NOMO-1 treated with dmso at 0.1 percent for 144 hours (cell line): ENCODE measurements at regions not wholly inside any gene's neighbourhood (a gene's known extent, or its start where the extent isn't known, plus 50 kb on each side); places are given as distances from the start of the nearest gene placed in this dataset.
A peak's percentile ranks its signal among the peaks of the same experiment; 100 is the strongest.

Experiments
- DNase-seq: peaks from one replicate; lab custom pipeline; 2025; ENCODE audit not compliant: unreplicated experiment; lab: John Stamatoyannopoulos, UW

DNA sequence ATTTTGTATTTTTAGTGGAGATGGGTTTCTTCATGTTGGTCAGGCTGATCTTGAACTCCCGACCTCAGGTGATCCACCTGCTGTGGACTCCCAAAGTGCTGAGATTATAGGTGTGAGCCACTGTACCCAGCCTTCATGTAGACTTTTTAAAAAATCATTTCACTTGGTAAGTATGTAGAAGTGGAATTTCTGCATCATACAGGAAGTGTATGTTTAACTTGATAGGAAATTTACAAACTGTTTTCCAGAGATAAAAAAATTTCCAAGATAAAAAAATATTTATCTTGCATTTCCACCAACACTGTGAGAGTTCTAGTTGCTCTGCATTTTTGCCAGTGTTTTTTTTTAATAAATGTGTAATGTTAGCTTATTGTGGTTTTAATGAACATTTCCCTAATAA, 155.8 kb downstream of the ZNF608 start:
- DNase-seq, result no peak

DNA sequence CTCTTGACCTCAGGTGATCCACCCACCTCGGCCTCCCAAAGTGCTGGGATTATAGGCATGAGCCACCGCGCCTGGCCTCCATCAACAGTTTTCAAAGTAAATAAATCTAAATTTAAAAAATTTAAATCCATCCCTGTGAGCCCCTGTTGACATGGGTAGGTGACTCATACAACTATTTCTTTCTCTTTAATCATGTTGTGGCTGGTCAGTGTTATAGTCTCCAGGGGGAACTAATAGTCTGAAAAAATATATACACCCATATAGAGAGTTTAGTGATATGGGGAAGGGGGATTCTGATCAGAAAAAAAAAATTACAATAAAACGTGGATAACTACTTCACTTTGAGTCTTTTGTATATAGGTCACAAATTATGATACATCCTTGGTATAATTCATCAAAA, 159.2 kb downstream of the ZNF608 start:
- no peak for DNase-seq

DNA sequence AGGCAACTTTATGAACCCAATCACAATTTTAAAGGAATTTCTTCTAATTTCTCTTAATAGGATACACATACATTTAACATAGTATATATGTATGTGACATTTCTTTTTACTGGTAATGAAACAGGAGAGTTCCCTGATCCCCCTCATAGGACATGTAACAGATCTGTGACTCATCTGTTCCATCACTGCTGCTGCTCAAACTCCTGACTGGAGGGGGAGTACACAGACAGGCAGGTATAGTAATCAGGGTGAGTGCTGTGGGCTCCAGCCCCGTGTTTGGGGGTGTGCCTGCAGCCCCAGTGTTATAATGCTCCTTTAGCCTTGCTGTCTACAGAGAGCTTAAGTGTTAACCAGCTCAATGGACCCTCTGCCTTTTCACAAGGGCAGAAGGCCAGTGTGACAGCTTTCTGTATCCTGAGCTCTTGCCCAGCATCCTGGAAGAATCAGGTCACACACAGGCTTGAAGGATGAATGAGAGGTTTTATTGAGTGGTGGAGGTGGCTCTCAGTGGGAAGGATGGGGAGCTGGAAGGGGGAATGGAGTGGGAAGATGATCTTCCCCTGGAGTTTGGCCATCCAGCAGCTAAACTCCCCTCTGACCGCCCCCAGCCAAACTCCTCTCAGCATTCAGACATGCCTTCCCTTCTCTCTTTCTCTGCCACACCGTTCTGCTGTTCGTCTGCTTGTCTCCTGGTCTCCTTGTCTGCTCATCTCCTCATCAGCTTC, 161.3 kb downstream of the ZNF608 start:
- no peak for DNase-seq

DNA sequence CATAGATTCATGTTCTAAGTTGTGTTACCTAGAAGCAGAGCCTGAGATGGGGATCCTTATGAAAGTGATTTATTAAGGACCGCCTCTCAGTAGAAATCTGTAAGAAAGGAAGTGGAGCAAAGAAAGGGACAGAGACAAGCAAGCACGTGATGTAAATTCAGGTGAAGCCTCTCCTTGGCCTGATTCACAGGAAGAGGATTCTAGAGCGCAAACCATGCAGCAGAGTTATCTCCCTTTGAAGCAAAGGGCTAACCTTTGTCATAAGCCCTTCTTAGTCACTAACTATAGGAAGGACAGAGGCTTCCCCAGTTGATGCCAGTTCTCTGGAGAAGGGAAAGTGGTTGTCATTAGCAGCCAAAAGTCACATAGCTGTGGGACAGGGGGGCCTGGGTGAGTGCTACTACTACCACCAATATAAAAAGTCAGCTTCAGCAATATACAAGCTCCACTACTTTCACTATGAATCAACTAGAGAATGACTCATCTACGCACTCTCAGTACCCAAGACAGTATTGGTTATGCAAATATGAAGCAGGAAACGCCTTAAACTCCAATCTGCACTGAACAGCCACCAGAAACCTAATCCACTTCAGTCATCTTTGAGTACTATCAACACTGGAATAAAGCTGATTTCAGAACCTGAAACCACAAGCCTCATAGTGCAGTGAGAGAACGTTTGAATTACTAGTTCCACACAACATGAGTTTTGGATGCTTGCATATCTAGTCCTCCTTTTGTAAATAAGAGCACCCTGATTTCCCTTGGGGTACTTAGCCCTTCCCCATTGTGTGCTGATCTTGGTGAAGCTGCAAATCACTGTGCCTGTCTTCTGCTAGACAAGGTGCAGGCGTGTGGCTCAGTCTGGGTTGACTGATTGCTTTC, 162.7 kb downstream of the ZNF608 start:
- DNase-seq, result peak; percentile 54

DNA sequence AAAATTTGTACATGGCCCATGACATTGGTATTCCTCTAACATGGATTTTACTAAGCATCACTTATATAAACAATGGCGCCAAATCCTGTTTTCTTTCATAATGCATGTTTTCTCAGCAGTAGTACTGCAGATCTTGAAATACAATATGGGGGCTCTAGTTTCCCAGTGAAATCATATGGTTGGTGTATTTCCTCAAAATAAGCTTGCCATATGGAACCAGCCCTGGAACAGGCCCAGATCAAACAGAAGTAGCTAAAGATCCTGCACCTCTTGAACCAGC, 163.9 kb downstream of the ZNF608 start:
- no peak for DNase-seq

DNA sequence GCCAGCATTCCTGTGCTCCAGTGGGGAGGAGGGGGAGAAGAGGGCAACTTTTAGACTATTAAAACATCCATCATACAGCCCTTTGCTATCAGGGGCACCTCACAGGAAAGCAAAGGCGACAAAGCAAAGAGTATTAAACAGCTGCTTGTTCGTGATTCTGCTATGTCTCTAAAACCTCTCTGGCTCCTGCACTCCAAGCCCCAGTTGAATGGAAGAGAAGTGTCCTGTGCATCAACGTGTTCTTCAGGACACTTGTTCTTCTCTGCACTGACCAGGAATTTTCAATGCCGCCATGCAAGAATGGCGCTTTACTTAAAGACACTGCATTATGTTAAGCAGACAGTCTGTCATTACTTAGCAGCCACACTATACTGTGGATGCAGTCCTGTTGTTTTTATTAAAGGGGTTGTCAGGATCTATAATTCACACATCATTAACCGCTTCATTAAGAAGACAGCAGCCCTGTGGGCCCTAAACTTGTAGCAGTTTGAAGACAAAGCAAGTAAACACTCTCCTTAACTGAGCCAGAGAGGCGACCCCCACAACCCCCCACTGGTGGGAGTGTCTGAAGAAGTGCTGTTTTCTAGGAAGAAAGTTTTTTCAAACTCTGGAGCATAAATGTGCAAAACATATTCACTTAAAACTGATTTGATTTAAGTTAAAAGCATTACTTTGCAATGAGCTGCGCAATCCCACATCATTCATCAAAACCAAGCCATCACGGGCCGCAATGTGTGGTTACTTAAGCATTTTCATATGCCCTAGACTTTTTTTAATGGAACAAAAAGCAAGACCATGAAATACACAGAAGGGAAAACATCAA, 164.5 kb downstream of the ZNF608 start:
- no peak for DNase-seq

DNA sequence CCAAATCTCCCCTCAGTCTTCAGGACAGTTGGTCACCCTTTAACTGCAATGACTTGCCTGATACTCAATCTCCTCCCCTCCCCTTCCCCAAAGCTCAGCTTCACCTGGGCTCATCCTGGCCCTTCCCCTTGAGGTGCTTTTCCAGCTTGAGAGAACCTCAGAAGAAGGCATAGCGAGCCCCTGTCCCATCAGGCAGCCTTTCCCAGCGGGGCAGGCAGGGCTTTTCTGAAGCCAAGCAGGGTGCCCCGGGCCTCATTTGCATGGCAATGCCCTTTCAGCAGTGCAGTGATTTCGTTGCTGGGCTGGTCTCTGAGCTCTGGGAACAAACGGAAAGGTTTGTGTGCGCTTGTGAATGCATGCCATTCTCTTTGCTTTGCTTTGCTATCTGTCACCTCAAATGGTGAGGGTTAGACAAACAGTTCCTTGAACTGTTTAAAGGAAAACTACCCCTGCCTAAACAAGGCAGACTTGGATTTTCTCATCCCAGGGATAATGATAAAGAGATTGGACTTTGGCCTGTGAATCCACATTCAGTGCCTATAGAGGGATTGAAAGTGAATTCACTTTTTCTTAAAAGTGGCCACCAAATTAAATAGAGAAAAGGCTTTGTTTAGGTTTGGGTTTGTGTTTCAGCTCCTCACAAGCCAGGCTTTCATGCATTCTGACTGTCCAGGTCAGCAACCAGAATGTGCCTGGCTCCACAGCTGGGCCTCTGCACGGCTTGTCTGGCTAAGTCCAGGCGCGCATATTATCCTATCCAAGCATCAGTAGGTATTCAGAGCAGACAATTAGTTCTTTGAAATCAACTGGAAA, 165.3 kb downstream of the ZNF608 start:
- DNase-seq, result no peak

DNA sequence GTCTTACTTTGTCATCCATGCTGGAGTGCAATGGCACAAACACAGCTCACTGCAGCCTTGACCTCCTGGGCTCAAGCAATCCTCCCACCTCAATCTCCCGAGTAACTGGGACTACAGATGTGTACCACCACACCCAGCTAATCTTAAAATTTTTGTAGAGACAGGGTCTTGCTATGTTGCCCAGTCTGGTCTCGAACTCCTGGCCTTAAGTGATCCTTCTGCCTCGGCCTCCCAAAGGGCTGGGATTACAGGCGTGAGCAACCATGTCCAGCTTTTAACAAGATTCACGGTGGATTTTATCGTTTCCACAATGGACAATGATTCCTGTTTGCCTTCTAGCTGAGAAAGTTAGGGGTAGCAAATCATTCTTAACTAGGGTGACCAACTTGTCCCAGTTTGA, 165.9 kb downstream of the ZNF608 start:
- no peak for DNase-seq

DNA sequence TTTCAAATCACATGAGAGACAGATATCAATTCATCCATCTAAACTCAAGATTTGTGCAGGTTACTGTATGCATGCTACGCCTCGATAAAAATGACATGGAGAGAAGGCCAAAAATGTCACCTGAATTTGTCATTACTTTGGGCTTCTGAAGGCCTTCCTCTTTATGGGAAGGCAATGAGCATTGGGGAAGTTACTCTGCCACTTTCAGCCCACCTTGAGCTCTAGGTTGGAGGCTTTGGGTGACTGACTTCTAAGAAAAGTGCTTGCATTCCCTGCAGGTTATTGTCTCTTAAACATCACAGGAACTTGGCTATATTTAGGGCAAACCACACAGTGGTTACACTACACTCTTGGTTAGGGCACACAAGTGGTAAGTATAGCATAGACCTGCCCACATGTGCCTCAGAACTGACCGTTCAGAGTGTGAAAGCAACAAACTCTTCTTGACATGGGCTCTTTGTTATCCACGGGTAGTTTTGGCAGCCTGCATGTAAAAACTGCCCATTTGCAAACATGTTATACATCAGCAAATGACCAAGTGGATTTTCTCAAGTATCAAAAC, 169.5 kb downstream of the ZNF608 start:
- DNase-seq, result no peak

DNA sequence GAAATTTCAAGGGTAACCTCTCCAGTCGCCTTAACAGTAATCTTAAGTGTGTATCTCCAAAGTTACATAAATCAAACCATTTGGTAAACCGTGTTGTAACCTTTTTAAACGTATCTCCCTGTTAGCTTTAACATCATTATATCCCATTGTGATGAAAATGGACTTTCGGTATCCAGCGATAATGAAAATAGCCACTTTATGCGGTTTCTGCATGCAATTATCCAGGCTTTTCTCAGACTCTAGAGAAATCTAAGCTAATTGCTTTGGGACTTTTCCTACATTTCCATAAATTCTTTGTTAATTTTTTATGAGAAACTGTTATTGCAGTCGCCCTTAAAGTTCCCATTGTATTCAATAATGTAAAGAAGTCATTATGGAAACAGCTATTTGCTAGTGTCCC, 170.7 kb downstream of the ZNF608 start:
- DNase-seq, result no peak

DNA sequence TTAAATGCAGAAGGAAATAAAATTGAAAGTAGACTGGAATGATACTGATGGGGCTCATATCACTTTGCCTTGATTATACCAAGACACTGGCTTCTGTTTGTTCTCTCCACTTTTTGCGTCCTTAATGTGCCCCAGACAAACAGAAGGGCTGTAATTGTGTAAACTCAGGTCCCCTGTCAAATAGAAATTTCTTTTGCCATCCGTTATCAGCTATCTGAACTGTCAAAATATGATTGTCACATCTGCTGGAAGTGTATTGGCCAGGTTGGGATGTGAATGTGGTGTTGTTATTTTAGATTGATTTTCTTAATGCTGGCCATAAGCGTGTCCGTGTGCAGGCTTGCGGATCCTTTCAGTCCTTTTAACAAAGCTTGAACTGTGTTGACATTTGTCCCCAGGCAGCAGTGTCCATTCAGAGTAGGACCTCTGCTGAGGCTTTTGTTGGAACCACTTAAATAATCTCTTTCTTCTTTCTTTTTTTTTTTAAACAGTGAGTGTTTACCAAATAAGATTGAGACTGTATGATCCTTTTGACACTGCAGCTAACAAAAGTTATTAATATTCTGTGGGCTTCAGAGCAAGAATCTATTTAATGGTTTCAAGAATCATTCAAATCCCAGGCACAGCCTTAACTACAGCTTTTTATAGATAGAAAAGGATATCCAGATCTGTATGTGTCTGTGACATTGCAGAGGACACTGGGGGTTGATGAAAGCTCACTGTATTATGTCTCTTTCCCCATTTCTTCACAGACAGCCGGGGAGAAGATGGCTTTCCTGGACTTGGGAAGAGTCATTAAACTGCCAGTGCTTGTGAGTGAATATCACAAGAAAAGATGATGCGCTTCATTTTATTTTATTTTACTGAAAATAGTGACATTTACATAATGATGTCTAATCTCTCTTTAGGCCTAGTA, 171.7 kb downstream of the ZNF608 start:
- DNase-seq, result no peak

DNA sequence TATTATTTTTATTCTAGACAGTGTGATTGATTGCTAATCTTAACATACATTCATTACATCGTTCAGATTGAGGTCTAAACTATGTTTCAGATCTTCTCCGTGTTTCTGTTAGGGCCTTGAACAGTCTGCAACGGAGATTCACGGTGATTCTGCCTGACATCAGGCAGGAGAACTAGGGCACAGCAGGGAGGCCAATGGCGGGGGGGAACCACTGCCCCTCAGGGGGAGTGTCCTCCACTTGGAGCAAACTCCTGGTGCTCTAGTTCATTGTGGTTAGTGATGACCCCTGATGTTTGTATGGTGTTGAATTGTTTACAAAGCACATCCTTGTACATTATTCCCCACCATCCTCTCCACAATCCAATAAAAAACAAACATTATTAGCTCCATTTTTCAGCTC, 173.5 kb downstream of the ZNF608 start:
- no peak for DNase-seq

DNA sequence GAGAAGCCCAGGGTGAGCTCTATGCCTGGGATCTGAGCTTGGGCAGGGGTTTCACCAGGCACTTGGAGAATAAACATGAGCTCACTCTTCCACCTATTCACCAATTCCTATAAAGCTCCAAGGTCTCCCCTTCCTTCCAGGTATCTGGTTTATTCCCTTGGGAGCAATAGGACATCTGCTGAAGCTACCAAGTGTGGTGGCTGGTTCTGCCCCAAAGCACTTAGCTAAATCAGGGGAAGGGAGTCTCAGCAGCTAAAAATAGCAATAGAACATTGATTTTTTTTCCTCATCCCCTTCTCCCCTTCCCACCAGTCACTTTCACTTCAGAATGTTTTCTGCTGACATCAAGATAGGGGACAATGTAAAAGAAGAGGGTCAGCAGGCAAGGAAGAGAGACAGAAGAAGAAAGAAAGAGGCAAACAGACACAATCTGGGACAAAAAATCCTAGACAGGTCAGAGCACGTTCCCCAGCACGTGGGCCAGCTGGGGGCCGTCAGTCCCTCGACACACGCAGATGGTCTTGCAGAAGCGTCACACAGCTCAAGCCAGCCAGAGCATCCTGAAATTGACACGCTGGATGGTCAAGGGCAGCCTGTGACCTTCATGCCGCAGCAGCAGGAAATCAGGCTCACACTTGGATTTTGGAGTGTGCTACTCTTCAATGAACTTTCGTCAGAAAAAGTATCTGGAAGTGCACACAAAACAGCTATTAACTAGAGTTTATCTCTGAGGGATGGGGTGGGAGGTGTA, 176.0 kb downstream of the ZNF608 start:
- no peak for DNase-seq

DNA sequence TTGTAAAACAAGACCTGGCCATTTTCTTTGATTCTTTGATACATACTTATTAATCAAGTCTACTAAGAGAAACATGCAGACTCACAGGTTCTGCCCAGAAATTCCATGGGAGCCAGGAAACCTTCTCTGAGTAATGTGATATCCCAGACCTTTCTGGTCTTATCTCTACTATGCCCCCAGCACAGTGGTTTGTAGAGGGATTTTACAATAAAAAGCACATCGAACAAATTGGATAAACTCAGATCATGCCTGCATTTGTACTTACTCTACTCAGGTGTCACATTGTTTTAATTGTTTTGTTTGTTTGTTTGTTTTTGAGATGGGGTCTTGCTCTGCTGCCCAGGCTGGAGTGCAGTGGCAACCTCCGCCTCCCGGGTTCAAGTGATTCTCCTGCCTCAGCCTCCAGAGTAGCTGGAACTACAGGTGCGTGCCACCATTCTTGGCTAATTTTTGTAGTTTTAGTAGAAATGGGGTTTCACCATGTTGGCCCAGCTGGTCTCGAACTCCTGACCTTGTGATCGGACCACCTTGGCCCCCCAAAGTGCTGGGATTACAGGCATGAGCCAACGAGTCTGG, 179.5 kb downstream of the ZNF608 start:
- no peak for DNase-seq

DNA sequence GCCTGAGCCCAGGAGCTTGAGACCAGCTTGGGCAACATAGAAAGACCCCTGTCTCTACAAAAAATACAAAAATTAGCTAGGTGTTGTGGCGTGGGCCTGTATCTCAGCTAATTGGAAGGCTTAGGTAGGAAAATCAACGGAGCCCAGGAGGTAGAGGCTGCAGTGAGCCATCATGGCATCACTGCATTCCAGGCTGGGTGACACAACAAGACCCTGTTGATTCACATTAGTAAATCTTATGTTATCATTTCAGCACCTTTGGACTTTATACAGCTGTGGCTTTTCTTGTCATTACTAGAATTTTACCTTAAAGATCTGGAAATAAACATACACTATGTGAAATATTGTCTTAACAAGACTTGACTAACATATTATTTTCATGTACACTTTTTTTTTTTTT, 185.0 kb downstream of the ZNF608 start:
- DNase-seq, result no peak

DNA sequence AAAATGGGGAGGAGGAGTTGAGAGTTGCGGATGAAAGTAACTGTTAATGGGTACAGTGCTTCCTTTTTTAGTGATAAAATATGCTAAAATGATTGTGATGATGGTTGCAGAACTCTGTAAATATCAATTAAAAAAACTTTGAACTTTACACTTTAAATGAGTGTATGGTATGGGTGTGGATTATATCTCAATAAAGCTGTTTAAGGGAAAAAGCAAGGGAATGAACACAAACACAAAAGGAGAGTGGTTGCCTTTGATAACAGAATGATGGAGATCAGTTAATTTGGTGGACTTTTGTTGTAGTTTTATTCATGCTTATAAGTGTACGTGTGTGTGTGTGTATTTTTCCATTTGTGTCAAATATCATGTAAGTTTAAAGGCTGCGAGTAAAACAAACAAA, 186.1 kb downstream of the ZNF608 start:
- no peak for DNase-seq

DNA sequence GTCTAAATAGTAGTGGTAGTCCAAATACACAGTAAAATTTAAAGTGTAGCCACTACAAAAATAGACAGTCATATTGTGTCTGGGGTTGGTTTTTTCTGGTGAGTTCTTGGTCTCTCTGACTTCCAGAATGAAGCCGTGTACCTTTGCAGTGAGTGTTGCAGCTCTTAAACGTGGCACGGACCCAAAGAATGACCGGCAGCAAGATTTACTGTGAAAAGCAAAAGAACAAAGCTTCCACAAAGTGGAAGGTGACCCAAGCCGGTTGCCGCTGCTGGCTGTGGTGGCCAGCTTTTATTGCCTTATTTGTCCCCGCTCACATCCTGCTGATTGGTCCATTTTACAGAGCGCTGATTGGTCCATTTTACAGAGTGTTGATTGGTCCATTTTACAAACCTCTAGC, 188.7 kb downstream of the ZNF608 start:
- no peak for DNase-seq

DNA sequence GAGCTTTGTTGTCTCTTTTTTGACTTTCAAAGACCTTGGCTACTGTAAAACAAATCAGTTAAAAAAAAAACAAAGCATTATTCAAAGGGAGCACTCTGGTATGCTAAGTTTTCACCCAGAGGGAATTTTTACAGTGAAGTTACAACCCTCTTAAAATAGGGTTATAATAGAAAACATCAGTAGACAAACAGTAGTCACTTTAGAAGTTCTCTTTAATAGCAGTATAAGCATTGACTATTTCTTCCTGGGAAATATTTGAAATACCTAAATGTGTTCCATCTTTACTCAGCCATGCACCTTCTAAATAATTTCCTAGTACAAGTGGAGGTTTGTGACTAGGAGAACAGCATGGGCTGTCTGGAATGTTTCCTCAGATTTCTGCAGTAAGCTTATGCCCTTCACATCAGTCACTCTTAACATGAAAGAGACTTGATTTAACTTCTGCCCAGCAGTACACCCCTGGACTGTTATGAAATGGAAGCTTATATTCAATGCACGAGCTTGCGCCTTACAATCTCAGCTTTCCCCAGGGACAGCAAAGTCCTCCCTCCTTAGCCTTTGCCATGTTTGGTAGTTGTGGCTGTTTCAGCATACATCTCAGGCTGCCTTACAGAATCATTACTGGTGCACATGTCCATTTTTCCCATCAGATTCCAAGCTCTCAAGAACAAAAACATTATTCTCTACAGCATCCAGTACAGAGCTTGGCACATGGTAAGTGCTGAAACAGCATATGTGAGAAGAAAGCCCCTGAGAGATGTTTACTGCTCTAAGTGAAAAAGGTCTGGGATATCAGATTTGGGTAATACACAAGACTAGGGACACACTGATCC, 191.5 kb downstream of the ZNF608 start:
- no peak for DNase-seq
